H1 (cell line): ENCODE measurements at regions not wholly inside any gene's neighbourhood (a gene's known extent, or its start where the extent isn't known, plus 50 kb on each side); places are given as distances from the start of the nearest gene placed in this dataset.
A peak's percentile ranks its signal among the peaks of the same experiment; 100 is the strongest.

Experiments used
- ASH2L ChIP-seq: fragments of 200-600, 300-600 bp; sonication (generic); IDR thresholded peaks from one replicate; pipeline ENCODE4 v1.7.1; 2017; ENCODE audit warnings: low read length
- BACH1 ChIP-seq: IDR thresholded peaks from 2 replicates; pipeline ENCODE4 v1.6.1; 2012; ENCODE audit warnings: low read length, improper control_type of control experiment
- CHD1 ChIP-seq: IDR thresholded peaks from 2 replicates; pipeline ENCODE4 v1.6.1; 2012; ENCODE audit warnings: low read depth, low read length, improper control_type of control experiment
- CREB1 ChIP-seq: IDR thresholded peaks from 2 replicates; pipeline ENCODE4 v1.6.1; 2012; ENCODE audit warnings: inconsistent platforms
- CTBP2 ChIP-seq: IDR thresholded peaks from 2 replicates; pipeline ENCODE4 v1.7.0; 2011; ENCODE audit warnings: borderline replicate concordance, mild to moderate bottlenecking, moderate library complexity, mixed read lengths, low read length; ENCODE audit not compliant: insufficient read depth, insufficient read length
- CTCF ChIP-seq, 3 experiments: IDR thresholded peaks; 1 replicate in 2 of 3; 2 replicates in 1 of 3; pipeline versions ENCODE4 v1.5.1 to v1.6.1; 2011; ENCODE audit warnings: low read length in 3 of 3, mild to moderate bottlenecking in 3 of 3, inconsistent platforms in 2 of 3, low read depth in 1 of 3, moderate library complexity in 1 of 3; ENCODE audit not compliant: insufficient read depth in 1 of 3; ENCODE audit errors: control extremely low read depth in 1 of 3
- E2F6 ChIP-seq: IDR thresholded peaks from 2 replicates; pipeline ENCODE4 v1.6.1; 2012; ENCODE audit warnings: inconsistent platforms
- FOSL1 ChIP-seq: IDR thresholded peaks from 2 replicates; pipeline ENCODE4 v1.6.1; 2011; ENCODE audit warnings: mild to moderate bottlenecking, low read depth, low read length, moderate library complexity; ENCODE audit not compliant: insufficient read depth
- JUN ChIP-seq: IDR thresholded peaks from 2 replicates; pipeline ENCODE4 v1.6.1; 2011; ENCODE audit warnings: low read depth, mild to moderate bottlenecking, improper control_type of control experiment, low read length
- KDM1A ChIP-seq: fragments of 200-600, 300-600 bp; sonication (generic); IDR thresholded peaks from 2 replicates; pipeline ENCODE4 v1.7.1; 2016; ENCODE audit warnings: mild to moderate bottlenecking, low read length, borderline replicate concordance
- MAFK ChIP-seq: IDR thresholded peaks from 2 replicates; pipeline ENCODE4 v1.6.1; 2012; ENCODE audit warnings: low read depth, mild to moderate bottlenecking, improper control_type of control experiment, low read length
- MAX ChIP-seq: IDR thresholded peaks from 2 replicates; pipeline ENCODE4 v1.6.1; 2012; ENCODE audit warnings: inconsistent platforms
- NRF1 ChIP-seq: IDR thresholded peaks from 2 replicates; pipeline ENCODE4 v1.6.1; 2011; ENCODE audit warnings: mild to moderate bottlenecking, low read depth, low read length, improper control_type of control experiment
- PHF8 ChIP-seq: fragments of 200-600 bp; sonication (generic); conservative IDR thresholded peaks from 2 replicates; pipeline ENCODE4 v1.7.1; 2012; ENCODE audit warnings: low read depth, mild to moderate bottlenecking, inconsistent platforms, low read length, moderate library complexity
- RBBP5 ChIP-seq: IDR thresholded peaks from 2 replicates; pipeline ENCODE4 v1.7.1; 2012; ENCODE audit warnings: low read depth, mild to moderate bottlenecking, inconsistent platforms, low read length, moderate library complexity, borderline replicate concordance
- RFX5 ChIP-seq: IDR thresholded peaks from 2 replicates; pipeline ENCODE4 v1.6.1; 2011; ENCODE audit warnings: low read depth, low read length, improper control_type of control experiment, borderline replicate concordance
- RXRA ChIP-seq: IDR thresholded peaks from 2 replicates; pipeline ENCODE4 v1.6.1; 2011; ENCODE audit warnings: low read depth, mild to moderate bottlenecking, low read length, moderate library complexity; ENCODE audit not compliant: insufficient read depth
- SIN3A ChIP-seq, 2 experiments: IDR thresholded peaks in 1 of 2; conservative IDR thresholded peaks in 1 of 2; 2 replicates each; pipeline ENCODE4 v1.6.1; 2011 to 2012; ENCODE audit warnings: low read length in 2 of 2, improper control_type of control experiment in 1 of 2, low read depth in 1 of 2, mild to moderate bottlenecking in 1 of 2
- SIRT6 ChIP-seq: IDR thresholded peaks from one replicate; pipeline ENCODE4 v1.7.1; 2012; ENCODE audit warnings: low read length, inconsistent platforms
- SIX5 ChIP-seq: IDR thresholded peaks from 2 replicates; pipeline ENCODE4 v1.6.1; 2011; ENCODE audit warnings: mild to moderate bottlenecking, low read depth, low read length
- SP2 ChIP-seq: IDR thresholded peaks from 2 replicates; pipeline ENCODE4 v1.6.1; 2012; ENCODE audit warnings: mild to moderate bottlenecking, low read length, inconsistent platforms
- TAF1 ChIP-seq: IDR thresholded peaks from 2 replicates; pipeline ENCODE4 v1.6.1; 2011; ENCODE audit warnings: mild to moderate bottlenecking, low read depth, low read length
- YY1 ChIP-seq: IDR thresholded peaks from 2 replicates; pipeline ENCODE4 v1.6.1; 2011; ENCODE audit warnings: low read depth, mild to moderate bottlenecking, low read length
- ZNF274 ChIP-seq: IDR thresholded peaks from 2 replicates; pipeline ENCODE4 v1.7.0; 2012; ENCODE audit warnings: low read length, borderline replicate concordance; ENCODE audit errors: extremely low read depth

GRCh38 chr4:188976644-188977115 is 837.4 kb downstream of the TRIML1 start (continued):
- no peak for TF ChIP-seq JUN
- TF ChIP-seq KDM1A, result no peak
- TF ChIP-seq RFX5, result no peak
- TF ChIP-seq NRF1, result no peak
- no peak for TF ChIP-seq E2F6
- TF ChIP-seq CHD1, result no peak; the same call in 1 of the 2 replicates
- no peak for TF ChIP-seq MAX
- TF ChIP-seq SIRT6, result no peak
- TF ChIP-seq YY1, result peak; percentile 44; the same call in 1 of the 2 replicates
- TF ChIP-seq SIN3A (conservative IDR thresholded peaks at IDR 0.05 in 1 of 2, IDR thresholded peaks at IDR 0.05 in 1 of 2; ENCODE audit: low read depth in 1 of 2, low read length in 2 of 2), result no peak
- peak; percentile 69 for TF ChIP-seq ASH2L
- TF ChIP-seq CREB1, result no peak
- TF ChIP-seq SIX5, result no peak
- no peak for TF ChIP-seq RXRA
- TF ChIP-seq RBBP5, result no peak
- TF ChIP-seq MAFK, result peak; percentile 94
- no peak for TF ChIP-seq CTBP2
- no peak for TF ChIP-seq SP2
- no peak for TF ChIP-seq TAF1
- TF ChIP-seq FOSL1, result no peak
- TF ChIP-seq ZNF274, result no peak
- TF ChIP-seq BACH1, result peak; percentile 93
- TF ChIP-seq CTCF (IDR thresholded peaks at IDR 0.05; ENCODE audit: control extremely low read depth in 1 of 3, insufficient read depth in 1 of 3, low read depth in 1 of 3, low read length in 3 of 3), result no peak
- no peak for TF ChIP-seq PHF8
